SK-N-SH treated with all-trans-retinoic acid at 6 μM for 48 hours (cell line): ENCODE measurements at regions not wholly inside any gene's neighbourhood (a gene's known extent, or its start where the extent isn't known, plus 50 kb on each side); places are given as distances from the start of the nearest gene placed in this dataset.

ENCODE experiments used
- ATAC-seq: fragments of 200-7000 bp; cut with Tn5 transposase; 3 replicates; pipeline ENCODE4 v1.9.1; 2020; ENCODE audit warnings: mild to moderate bottlenecking, moderate library complexity
- ARNTL ChIP-seq: fragments of 450-650 bp; formaldehyde crosslinking; IDR thresholded peaks from 2 replicates; pipeline ENCODE4 v1.5.0; 2020; ENCODE audit warnings: low read depth, mild to moderate bottlenecking, moderate library complexity, borderline replicate concordance
- BACH2 ChIP-seq: fragments of 250-450 bp; sonication (Bioruptor Pico); IDR thresholded peaks from 2 replicates; pipeline ENCODE4 v1.9.0; 2021; ENCODE audit warnings: mild to moderate bottlenecking, borderline replicate concordance
- CSRNP3 ChIP-seq: fragments of 250-450 bp; sonication (Bioruptor Pico); IDR thresholded peaks from 2 replicates; pipeline ENCODE4 v1.5.1; 2021; ENCODE audit warnings: mild to moderate bottlenecking, moderate library complexity
- ESRRG ChIP-seq: fragments of 250-450 bp; sonication (Bioruptor Pico); IDR thresholded peaks from 2 replicates; pipeline ENCODE4 v1.6.1; 2021; ENCODE audit warnings: mild to moderate bottlenecking
- GLIS3 ChIP-seq: fragments of 250-450 bp; sonication (Bioruptor Pico); IDR thresholded peaks from 2 replicates; pipeline ENCODE4 v1.5.0; 2020; ENCODE audit warnings: mild to moderate bottlenecking, moderate library complexity
- ISL1 ChIP-seq: fragments of 250-450 bp; sonication (Bioruptor Pico); IDR thresholded peaks from 2 replicates; pipeline ENCODE4 v2.1.2; 2022; ENCODE audit warnings: mild to moderate bottlenecking, moderate library complexity
- PATZ1 ChIP-seq: fragments of 250-450 bp; sonication (Bioruptor Pico); IDR thresholded peaks from 2 replicates; pipeline ENCODE4 v1.8.0; 2020; ENCODE audit warnings: mild to moderate bottlenecking, moderate library complexity, borderline replicate concordance
- POU6F1 ChIP-seq: fragments of 250-450 bp; sonication (Bioruptor Pico); IDR thresholded peaks from 2 replicates; pipeline ENCODE4 v1.8.0; 2021; ENCODE audit warnings: low read depth, mild to moderate bottlenecking, moderate library complexity, borderline replicate concordance
- PPARA ChIP-seq: fragments of 250-450 bp; sonication (Bioruptor Pico); IDR thresholded peaks from 2 replicates; pipeline ENCODE4 v1.5.0; 2020; ENCODE audit warnings: mild to moderate bottlenecking, borderline replicate concordance
- RARB ChIP-seq: fragments of 250-450 bp; sonication (Bioruptor Pico); IDR thresholded peaks from 2 replicates; pipeline ENCODE4 v1.8.0; 2021; ENCODE audit warnings: mild to moderate bottlenecking, moderate library complexity
- SNAI2 ChIP-seq: fragments of 250-450 bp; sonication (Bioruptor Pico); IDR thresholded peaks from 2 replicates; pipeline ENCODE4 v1.5.0; 2020; ENCODE audit warnings: mild to moderate bottlenecking, moderate library complexity
- TOX ChIP-seq: fragments of 250-450 bp; sonication (Bioruptor Pico); IDR thresholded peaks from 2 replicates; pipeline ENCODE4 v1.8.0; 2021; ENCODE audit warnings: mild to moderate bottlenecking, moderate library complexity, borderline replicate concordance
- TSHZ2 ChIP-seq: fragments of 250-450 bp; sonication (Bioruptor Pico); IDR thresholded peaks from 2 replicates; pipeline ENCODE4 v1.5.0; 2020; ENCODE audit warnings: mild to moderate bottlenecking, moderate library complexity
- ZC3H10 ChIP-seq: fragments of 250-450 bp; sonication (Bioruptor Pico); IDR thresholded peaks from 2 replicates; pipeline ENCODE4 v1.5.1; 2021; ENCODE audit warnings: mild to moderate bottlenecking, moderate library complexity
- ZFP3 ChIP-seq: fragments of 250-450 bp; sonication (Bioruptor Pico); IDR thresholded peaks from 2 replicates; pipeline ENCODE4 v1.5.0; 2020; ENCODE audit warnings: mild to moderate bottlenecking, moderate library complexity
- ZFP30 ChIP-seq: fragments of 450-650 bp; formaldehyde crosslinking; IDR thresholded peaks from 2 replicates; pipeline ENCODE4 v1.5.0; 2022; ENCODE audit warnings: mild to moderate bottlenecking, moderate library complexity
- ZNF565 ChIP-seq: fragments of 450-650 bp; formaldehyde crosslinking; conservative IDR thresholded peaks from 2 replicates; pipeline ENCODE4 v1.5.0; 2020; ENCODE audit warnings: low read depth, mild to moderate bottlenecking, moderate library complexity
- ZNF70 ChIP-seq: fragments of 450-650 bp; formaldehyde crosslinking; IDR thresholded peaks from 2 replicates; pipeline ENCODE4 v1.5.0; 2020; ENCODE audit warnings: mild to moderate bottlenecking, moderate library complexity
- ZNF8 ChIP-seq: fragments of 450-650 bp; formaldehyde crosslinking; IDR thresholded peaks from 2 replicates; pipeline ENCODE4 v1.5.0; 2020; ENCODE audit warnings: mild to moderate bottlenecking, moderate library complexity

GRCh38 chr21:33168886-33169285 lies 60.9 kb upstream of the IFNAR2 start (continued):
- TF ChIP-seq ZFP3 (CRISPR knock-in tag) (no peak), ESRRG (CRISPR knock-in tag) (no peak), ZC3H10 (no peak), GLIS3 (CRISPR knock-in tag) (no peak)

- no peak for ATAC-seq
- TF ChIP-seq BACH2 (CRISPR knock-in tag) (no peak), SNAI2 (CRISPR knock-in tag) (no peak), TOX (CRISPR knock-in tag) (no peak)
These were observed 60.4 kb upstream of the IFNAR2 start for GRCh38 chr21:33169359-33169758.

- TF ChIP-seq ZC3H10 (no peak), PATZ1 (no peak), CSRNP3 (no peak), ISL1 (CRISPR knock-in tag) (no peak), PPARA (no peak), ZNF70 (CRISPR knock-in tag) (no peak), SNAI2 (CRISPR knock-in tag) (no peak), ARNTL (CRISPR knock-in tag) (no peak), POU6F1 (CRISPR knock-in tag) (no peak), ZFP30 (no peak), TSHZ2 (CRISPR knock-in tag) (no peak)
- ATAC-seq = no peak
These were observed 58.0 kb upstream of the IFNAR2 start for GRCh38 chr21:33171616-33172169.

- ATAC-seq = no peak
- TF ChIP-seq BACH2 (CRISPR knock-in tag) = no peak
- no peak for TF ChIP-seq ZNF8 (CRISPR knock-in tag)
- TF ChIP-seq PPARA = no peak
- no peak for TF ChIP-seq TSHZ2 (CRISPR knock-in tag)
- no peak for TF ChIP-seq PATZ1
- TF ChIP-seq ZFP30 = no peak
- TF ChIP-seq SNAI2 (CRISPR knock-in tag) = no peak
- no peak for TF ChIP-seq CSRNP3
- no peak for TF ChIP-seq ZNF565
- no peak for TF ChIP-seq RARB
- TF ChIP-seq ZFP3 (CRISPR knock-in tag) = no peak
- no peak for TF ChIP-seq GLIS3 (CRISPR knock-in tag)
- TF ChIP-seq ZNF70 (CRISPR knock-in tag) = no peak
- TF ChIP-seq ESRRG (CRISPR knock-in tag) = no peak
- TF ChIP-seq, all 23 proteins: peak for 0
These were observed 55.0 kb upstream of the IFNAR2 start for GRCh38 chr21:33174756-33175155.
